ENCODE measurements at regions not wholly inside any gene's neighbourhood (a gene's known extent, or its start where the extent isn't known, plus 50 kb on each side); places are given as distances from the start of the nearest gene placed in this dataset.
"Not testable (repeated sequence)": the region's sequence is repeated elsewhere in the genome, so short reads cannot be mapped to it uniquely, and the experiment has no call there.

DNA sequence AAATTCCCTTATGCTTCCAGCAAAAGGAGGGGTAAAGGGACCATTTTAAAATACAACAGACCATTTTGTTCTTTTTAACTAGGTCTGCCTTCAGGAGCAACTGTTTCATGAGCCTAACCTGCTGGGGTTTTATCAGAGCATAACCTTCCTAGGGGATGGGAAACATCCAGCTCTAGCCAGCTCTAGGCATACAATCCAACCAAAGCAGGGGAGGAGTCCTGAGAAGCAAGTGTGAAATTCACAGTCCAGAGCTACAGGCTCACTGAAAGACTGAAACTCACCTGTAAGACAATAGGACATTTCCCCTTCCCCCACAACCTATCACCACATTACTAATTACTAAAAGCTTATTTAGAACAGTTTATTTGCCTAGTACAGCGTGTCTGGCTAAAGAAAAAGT, 1296.6 kb upstream of the DDX18 start:
- no peak for DNase-seq

DNA sequence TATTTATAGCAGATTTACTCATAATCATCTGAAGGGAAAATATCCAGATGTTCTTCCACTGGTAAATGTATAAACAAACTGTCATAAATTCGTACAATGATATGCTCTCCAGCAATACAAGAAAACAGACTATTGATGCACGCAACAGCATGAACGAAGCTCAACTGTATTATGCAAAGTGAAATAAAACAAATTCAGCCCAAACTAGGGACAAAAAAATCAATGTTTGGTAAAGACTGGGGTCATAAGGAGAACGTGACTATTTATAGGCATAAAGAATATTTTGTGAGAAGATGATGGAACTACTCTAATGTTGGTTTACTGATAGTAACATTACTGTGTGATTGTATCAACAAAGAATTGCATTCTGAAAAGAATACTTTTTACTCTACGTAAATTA, 1276.7 kb upstream of the DDX18 start:
- no peak for DNase-seq

DNA sequence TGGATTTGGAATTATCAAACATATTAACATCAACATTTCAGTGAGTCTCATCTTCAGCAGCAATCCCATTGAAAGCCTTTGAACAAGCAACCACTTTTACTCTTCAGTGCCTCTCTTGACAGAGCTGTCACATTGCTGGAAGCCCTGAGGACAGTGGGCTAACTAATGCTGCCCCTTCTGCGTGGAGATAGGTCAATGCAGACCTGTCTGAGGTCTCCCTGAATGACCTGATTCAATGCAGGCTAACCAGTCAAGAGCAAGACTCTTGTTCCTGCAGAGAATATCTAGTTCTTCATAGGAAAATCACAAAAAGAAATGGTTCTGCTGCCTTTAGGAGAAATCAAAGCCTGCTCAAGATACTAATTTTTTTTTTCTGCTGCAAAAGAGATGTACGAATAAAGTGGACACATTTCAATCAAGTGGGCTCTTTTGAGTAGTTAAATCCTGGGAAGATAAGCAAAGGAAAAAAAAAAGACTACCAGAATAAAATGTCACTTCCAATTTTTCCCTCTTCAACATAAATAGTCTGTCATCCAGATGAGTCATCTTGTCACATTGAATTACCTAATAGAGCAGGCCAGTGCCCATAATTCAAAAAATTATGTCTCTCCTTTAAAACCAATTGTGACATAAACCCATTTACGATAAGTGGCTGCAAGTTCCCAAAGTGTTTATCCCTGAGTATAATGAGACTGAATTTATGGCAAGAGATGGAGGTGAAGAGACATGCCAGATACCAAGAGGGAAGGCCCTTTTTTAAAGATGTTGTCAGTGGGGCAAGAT, 1269.0 kb upstream of the DDX18 start:
- no peak for DNase-seq

DNA sequence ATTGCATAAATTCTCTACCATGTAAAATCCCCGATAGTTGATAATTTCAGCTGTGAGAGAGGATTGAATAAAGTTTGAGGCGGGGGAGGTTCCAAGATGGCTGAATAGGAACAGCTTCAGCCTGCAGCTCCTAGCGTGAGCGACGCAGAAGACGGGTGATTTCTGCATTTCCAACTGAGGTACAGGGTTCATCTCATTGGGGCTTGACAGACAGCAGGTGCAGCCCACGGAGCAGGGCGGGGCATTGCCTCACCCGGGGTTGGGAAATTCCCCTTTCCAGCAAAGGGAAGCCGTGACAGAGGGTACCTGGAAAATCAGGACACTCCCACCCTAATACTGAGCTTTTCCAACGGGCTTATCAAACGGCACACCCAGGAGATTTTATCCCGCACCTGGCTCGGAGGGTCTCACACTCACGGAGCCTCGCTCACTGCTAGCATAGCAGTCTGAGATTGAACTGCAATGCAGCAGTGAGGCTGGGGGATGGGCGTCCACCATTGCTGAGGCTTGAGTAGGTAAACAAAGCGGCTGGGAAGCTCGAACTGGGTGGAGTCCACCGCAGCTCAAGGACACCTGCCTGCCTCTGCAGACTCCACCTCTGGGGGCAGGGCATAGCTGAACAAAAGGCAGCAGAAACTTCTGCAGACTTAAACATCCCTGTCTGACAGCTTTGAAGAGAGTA, 1261.6 kb upstream of the DDX18 start:
- DNase-seq = not testable (repeated sequence)

DNA sequence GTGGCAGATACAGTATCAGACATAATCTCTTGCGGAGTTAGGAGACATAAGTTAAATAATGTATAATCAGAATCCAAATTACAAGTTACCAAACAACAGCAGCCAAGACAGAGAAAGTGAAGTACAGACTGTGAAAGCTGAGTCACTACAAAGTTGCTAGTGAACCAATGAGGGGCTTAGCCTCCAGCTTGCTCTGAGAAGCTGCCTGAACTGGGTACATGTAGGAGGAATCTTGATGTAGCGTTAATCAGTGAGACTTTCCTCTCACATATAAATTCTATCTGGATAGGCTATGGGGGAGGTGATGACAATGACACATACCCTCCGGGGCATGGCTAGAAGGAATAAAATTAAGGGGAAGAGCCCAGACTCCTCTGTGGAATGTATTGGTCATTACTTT, 1234.3 kb upstream of the DDX18 start:
- no peak for DNase-seq

DNA sequence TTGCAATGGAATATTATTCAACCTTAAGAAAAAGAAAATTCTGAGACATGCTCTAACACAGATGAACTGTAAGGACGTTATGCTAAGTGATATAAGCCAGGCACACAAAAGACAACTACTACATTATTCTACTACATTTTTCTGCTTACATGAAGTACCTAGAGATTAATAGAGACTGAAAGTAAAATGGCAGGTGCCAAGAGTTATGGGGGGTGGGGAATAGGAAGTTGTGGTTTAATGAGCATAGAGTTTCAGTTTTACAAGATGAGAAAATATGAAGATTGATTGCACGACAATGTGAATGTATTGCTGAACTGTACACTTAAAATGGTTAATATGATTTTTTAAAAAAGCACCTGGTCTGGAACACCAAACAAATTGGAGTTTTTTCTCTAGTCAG, 1231.6 kb upstream of the DDX18 start:
- DNase-seq = peak; percentile 58

DNA sequence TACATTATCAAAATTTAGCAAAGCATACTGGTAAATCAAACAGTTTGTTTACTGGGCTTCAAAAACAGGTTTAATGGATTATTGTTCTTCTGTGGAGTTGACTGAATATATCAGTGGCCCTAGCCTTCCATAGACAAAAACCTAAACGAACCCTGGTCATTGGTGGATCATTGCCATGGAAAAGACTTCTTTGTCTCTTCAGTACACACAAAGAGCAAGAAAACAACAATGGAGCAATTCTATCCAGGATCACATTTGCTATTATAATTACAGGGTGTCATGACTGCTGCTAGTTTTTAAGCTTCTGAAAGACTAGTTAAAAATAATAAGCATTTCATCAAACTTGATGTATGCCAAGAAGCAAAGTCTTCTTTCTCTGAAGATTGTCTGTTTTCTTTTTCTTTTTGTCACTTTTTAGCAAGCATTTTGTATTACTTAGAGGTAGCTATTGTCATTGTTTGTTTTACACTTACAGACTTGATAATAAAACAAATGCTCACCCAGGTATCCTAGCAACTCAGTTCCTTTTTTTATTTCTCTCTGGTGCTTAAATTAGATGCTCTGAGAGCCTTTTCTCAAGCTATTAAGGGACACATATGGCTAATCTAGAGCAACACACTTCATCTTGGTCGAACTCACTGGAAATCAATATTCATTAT, 1228.7 kb upstream of the DDX18 start:
- no peak for DNase-seq

DNA sequence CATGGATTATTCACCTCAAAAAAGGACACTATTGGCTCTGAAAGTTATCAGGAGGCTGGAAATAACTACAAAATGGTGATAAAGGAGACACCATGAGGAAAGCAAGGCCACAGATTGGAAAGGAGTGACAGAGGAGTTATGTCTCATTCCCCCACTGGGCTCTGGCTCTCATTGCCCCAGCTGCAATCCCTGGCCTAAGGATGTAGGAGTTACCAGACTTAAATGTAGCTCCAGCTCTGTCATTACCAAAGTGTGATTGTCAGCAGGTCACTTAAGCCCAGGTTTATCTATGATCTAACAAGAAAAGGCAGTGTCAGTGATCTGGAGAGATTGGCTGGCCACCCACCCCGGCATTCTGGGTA, 1228.2 kb upstream of the DDX18 start:
- no peak for DNase-seq
